ENCODE measurements at regions not wholly inside any gene's neighbourhood (a gene's known extent, or its start where the extent isn't known, plus 50 kb on each side); places are given as distances from the start of the nearest gene placed in this dataset.

- Mint-ChIP-seq H3K36me3 (ENCODE audit: low read depth) (no peaks in the 10 kb centered on the region), H3K27ac (no peak overlapping the region), H3K9me3 (no peaks in the 10 kb centered on the region), H3K4me1 (peaks cover 23% of the 10 kb centered on the region), H3K4me3 (no peak overlapping the region), H3K27me3 (ENCODE audit: low read depth, poor library complexity) (peaks cover 36% of the 10 kb centered on the region)
- TF ChIP-seq, protein P1, sequence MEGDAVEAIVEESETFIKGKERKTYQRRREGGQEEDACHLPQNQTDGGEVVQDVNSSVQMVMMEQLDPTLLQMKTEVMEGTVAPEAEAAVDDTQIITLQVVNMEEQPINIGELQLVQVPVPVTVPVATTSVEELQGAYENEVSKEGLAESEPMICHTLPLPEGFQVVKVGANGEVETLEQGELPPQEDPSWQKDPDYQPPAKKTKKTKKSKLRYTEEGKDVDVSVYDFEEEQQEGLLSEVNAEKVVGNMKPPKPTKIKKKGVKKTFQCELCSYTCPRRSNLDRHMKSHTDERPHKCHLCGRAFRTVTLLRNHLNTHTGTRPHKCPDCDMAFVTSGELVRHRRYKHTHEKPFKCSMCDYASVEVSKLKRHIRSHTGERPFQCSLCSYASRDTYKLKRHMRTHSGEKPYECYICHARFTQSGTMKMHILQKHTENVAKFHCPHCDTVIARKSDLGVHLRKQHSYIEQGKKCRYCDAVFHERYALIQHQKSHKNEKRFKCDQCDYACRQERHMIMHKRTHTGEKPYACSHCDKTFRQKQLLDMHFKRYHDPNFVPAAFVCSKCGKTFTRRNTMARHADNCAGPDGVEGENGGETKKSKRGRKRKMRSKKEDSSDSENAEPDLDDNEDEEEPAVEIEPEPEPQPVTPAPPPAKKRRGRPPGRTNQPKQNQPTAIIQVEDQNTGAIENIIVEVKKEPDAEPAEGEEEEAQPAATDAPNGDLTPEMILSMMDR (IDR thresholded peaks at IDR 0.05): no peak
- no peak for DNase-seq
Measured at GRCh38 chr5:173777149-173777548, 111.0 kb upstream of the CPEB4 start.

DNA sequence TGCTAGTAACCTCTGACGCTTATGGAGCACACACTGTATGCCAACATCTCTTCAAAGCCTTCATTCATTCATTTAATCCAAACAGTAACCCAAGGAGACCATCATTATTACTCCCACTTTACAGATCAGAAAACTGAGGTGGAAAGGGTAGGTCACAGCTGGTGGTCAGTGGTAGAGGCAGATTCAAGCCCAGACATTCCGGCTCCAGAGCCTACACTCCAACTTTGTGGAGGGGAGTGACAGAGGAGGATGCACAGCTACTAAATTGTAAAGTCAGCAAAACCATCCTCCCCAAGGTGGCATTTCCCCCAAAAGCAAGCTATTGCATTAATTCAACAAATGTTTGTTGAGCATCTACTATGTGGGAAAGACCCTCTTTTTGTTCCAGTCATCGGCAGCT is 110.5 kb upstream of the CPEB4 start:
- TF ChIP-seq, protein P1 (IDR thresholded peaks at IDR 0.05): no peak
- no peak overlapping the region for H3K27ac Mint-ChIP-seq
- H3K27me3 Mint-ChIP-seq (ENCODE audit: low read depth, poor library complexity): peaks cover 32% of the 10 kb centered on the region

GRCh38 chr5:173778152-173778782 is 109.9 kb upstream of the CPEB4 start:
- peaks cover 31% of the 10 kb centered on the region for H3K4me1 Mint-ChIP-seq
- H3K27me3 Mint-ChIP-seq (ENCODE audit: low read depth, poor library complexity): peaks cover 28% of the 10 kb centered on the region
- no peak for DNase-seq
- TF ChIP-seq, protein P1 (IDR thresholded peaks at IDR 0.05): no peak
- H3K9me3 Mint-ChIP-seq: no peaks in the 10 kb centered on the region
- no peak overlapping the region for H3K27ac Mint-ChIP-seq
- no peaks in the 10 kb centered on the region for H3K36me3 Mint-ChIP-seq (ENCODE audit: low read depth)
- no peak overlapping the region for H3K4me3 Mint-ChIP-seq

More for the DNA sequence above, 110.5 kb upstream of the CPEB4 start:
- Mint-ChIP-seq H3K4me1 (peaks cover 25% of the 10 kb centered on the region), H3K36me3 (ENCODE audit: low read depth) (no peaks in the 10 kb centered on the region), H3K4me3 (no peak overlapping the region), H3K9me3 (no peaks in the 10 kb centered on the region)
- no peak for DNase-seq

DNA sequence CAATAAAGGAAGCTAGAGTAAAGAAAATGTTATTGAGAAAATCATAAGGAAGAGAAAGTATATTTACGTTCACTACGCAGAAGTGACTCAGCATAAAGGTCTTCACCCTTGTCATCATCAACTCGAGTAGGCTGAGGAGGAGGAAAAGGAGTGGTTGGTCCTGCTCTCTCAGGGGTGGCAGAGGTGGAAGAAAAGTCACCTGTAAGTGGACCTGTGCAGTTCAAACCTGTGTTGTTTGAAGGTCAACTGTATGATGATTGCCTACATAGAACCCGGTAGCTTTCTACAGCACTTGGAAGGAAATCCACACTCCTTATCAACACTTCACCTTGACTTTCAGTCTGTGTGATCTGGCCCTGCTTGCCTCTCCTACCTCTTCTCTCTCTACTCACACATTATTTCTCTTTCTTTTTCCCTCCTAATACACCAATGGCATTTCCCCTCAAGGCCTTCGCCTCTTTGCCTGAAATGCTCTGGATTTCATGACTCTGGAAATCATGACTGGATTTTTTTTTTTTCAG is 109.3 kb upstream of the CPEB4 start:
- TF ChIP-seq, protein P1 (IDR thresholded peaks at IDR 0.05): no peak
- DNase-seq: no peak

GRCh38 chr5:173780235-173781234 is 107.6 kb upstream of the CPEB4 start:
- Mint-ChIP-seq H3K4me1 (peaks cover 50% of the 10 kb centered on the region), H3K9me3 (no peaks in the 10 kb centered on the region), H3K27me3 (ENCODE audit: low read depth, poor library complexity) (peaks cover 18% of the 10 kb centered on the region), H3K36me3 (ENCODE audit: low read depth) (no peaks in the 10 kb centered on the region), H3K27ac (no peak overlapping the region), H3K4me3 (no peak overlapping the region)
- TF ChIP-seq, protein P1 (IDR thresholded peaks at IDR 0.05): no peak
- no peak for DNase-seq

More for the DNA sequence above, 109.3 kb upstream of the CPEB4 start:
- H3K4me1 Mint-ChIP-seq: peaks cover 36% of the 10 kb centered on the region
- H3K4me3 Mint-ChIP-seq: no peak overlapping the region
- no peaks in the 10 kb centered on the region for H3K9me3 Mint-ChIP-seq
- no peaks in the 10 kb centered on the region for H3K36me3 Mint-ChIP-seq (ENCODE audit: low read depth)
- no peak overlapping the region for H3K27ac Mint-ChIP-seq
- H3K27me3 Mint-ChIP-seq (ENCODE audit: low read depth, poor library complexity): peaks cover 24% of the 10 kb centered on the region
